Peyer's patch (tissue), 4 donors: ENCODE measurements at regions not wholly inside any gene's neighbourhood (a gene's known extent, or its start where the extent isn't known, plus 50 kb on each side); places are given as distances from the start of the nearest gene placed in this dataset.
"Not testable (repeated sequence)": the region's sequence is repeated elsewhere in the genome, so short reads cannot be mapped to it uniquely, and the experiment has no call there.

Experiments used
- DNase-seq, 3 donors: peaks; one replicate each; pipeline ENCODE4 v3.0.0-alpha.2; 2017 to 2019
- H3K27ac ChIP-seq, 4 donors: fragments of 200-600 bp; sonication (generic); one replicate each; pipeline ENCODE4 v1.5.1; 2016 to 2019
- H3K27me3 ChIP-seq, 2 donors: fragments of 200-600 bp; sonication (generic); one replicate each; pipeline ENCODE4 v1.5.1; 2019
- H3K36me3 ChIP-seq, 3 donors: fragments of 200-600 bp; sonication (generic); one replicate each; pipeline ENCODE4 v1.5.1; 2016 to 2019
- H3K4me1 ChIP-seq, 4 donors: fragments of 200-600 bp; sonication (generic); one replicate each; pipeline ENCODE4 v1.5.1; 2016 to 2019
- H3K4me3 ChIP-seq, 4 donors: fragments of 200-600 bp; sonication (generic); 1 replicate in 3 of 4; 2 replicates in 1 of 4; pipeline ENCODE4 v1.5.1; 2016 to 2019; ENCODE audit warnings: mild to moderate bottlenecking in 1 of 4
- H3K9me3 ChIP-seq, 4 donors: fragments of 200-600 bp; sonication (generic); one replicate each; pipeline ENCODE4 v1.5.1; 2016 to 2019; ENCODE audit warnings: mild to moderate bottlenecking in 1 of 4
- POLR2A ChIP-seq, 2 donors: fragments of 450-650 bp; IDR thresholded peaks; one replicate each; pipeline ENCODE4 v1.5.1; 2017; ENCODE audit warnings: antibody characterized with exemption in 2 of 2, mild to moderate bottlenecking in 2 of 2, moderate library complexity in 2 of 2
- TF ChIP-seq, protein P1 (sequence below), 6 experiments: fragments of 450-650 bp in 4 of 6; fragments of 200-600 bp in 2 of 6; sonication (generic) in 1 of 6; IDR thresholded peaks; one replicate each; pipeline ENCODE4 v1.5.1; 2017 to 2019; ENCODE audit warnings: antibody characterized with exemption in 6 of 6, mild to moderate bottlenecking in 3 of 6, moderate library complexity in 1 of 6

DNA sequence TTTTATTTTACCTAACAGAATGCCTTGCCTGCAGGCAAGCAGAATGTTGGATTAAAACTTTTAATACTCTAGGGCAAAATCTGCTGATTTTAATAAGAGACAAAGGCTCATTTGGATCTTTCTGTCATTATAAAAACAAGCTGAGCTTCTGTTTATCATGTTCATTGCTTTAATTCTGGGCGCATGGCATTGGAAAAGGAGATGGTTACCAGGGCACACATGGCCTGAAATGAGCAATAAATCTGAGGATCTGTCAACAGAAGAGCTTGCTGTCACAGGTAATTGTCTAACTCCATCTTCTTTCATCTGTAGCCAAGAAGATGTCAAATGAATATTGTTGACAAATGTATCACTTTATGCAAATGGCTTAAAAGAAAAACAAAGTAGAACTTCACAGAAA lies 439.6 kb downstream of the DOK5 start:
- no peak overlapping the region for H3K4me3 ChIP-seq
- H3K9me3 ChIP-seq: no peaks in the 10 kb centered on the region
- TF ChIP-seq, protein P1, sequence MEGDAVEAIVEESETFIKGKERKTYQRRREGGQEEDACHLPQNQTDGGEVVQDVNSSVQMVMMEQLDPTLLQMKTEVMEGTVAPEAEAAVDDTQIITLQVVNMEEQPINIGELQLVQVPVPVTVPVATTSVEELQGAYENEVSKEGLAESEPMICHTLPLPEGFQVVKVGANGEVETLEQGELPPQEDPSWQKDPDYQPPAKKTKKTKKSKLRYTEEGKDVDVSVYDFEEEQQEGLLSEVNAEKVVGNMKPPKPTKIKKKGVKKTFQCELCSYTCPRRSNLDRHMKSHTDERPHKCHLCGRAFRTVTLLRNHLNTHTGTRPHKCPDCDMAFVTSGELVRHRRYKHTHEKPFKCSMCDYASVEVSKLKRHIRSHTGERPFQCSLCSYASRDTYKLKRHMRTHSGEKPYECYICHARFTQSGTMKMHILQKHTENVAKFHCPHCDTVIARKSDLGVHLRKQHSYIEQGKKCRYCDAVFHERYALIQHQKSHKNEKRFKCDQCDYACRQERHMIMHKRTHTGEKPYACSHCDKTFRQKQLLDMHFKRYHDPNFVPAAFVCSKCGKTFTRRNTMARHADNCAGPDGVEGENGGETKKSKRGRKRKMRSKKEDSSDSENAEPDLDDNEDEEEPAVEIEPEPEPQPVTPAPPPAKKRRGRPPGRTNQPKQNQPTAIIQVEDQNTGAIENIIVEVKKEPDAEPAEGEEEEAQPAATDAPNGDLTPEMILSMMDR (IDR thresholded peaks at IDR 0.05): no peak
- no peak for TF ChIP-seq POLR2A (IDR thresholded peaks at IDR 0.05)
- no peaks in the 10 kb centered on the region for H3K4me1 ChIP-seq
- no peaks in the 10 kb centered on the region for H3K27me3 ChIP-seq
- H3K36me3 ChIP-seq: no peaks in the 10 kb centered on the region
- no peak overlapping the region for H3K27ac ChIP-seq
- DNase-seq: no peak

DNA sequence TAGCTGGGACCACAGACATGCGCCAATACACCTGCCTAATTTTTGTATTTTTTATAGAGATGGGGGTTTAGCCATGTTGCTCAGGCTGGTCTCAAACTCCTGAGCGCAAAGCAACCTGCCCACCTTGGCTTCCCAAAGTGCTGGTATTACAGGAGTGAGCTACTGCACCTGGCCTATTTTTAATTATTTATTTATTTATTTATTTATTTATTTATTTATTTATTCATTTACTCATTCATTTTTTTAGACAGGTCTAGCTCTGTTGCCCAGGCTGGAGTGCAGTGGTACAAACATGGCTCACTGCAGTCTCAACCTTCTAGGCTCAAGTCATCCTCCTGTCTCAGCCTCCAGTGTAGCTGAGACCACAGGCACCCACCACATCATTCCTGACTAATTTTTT lies 434.3 kb downstream of the DOK5 start:
- H3K4me3 ChIP-seq: no peak overlapping the region
- no peaks in the 10 kb centered on the region for H3K36me3 ChIP-seq
- no peak for DNase-seq
- H3K27me3 ChIP-seq: no peaks in the 10 kb centered on the region
- TF ChIP-seq, protein P1 (IDR thresholded peaks at IDR 0.05): no peak
- TF ChIP-seq POLR2A (IDR thresholded peaks at IDR 0.05): no peak
- H3K4me1 ChIP-seq: no peaks in the 10 kb centered on the region
- no peak overlapping the region for H3K27ac ChIP-seq
- H3K9me3 ChIP-seq: no peaks in the 10 kb centered on the region

DNA sequence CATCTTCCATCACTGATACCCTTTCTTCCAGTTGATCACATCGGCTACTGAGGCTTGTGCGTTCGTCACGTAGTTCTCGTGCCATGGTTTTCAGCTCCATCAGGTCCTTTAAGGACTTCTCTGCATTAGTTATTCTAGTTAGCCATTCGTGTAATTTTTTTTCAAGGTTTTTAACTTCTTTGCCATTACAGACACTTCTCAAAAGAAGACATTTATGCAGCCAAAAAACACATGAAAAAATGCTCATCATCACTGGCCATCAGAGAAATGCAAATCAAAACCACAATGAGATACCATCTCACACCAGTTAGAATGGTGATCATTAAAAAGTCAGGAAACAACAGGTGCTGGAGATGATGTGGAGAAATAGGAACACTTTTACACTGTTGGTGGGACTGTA lies 430.7 kb downstream of the DOK5 start:
- H3K27me3 ChIP-seq, DNase-seq, H3K4me3 ChIP-seq, H3K4me1 ChIP-seq, H3K36me3 ChIP-seq, H3K27ac ChIP-seq, H3K9me3 ChIP-seq: not testable (repeated sequence)

DNA sequence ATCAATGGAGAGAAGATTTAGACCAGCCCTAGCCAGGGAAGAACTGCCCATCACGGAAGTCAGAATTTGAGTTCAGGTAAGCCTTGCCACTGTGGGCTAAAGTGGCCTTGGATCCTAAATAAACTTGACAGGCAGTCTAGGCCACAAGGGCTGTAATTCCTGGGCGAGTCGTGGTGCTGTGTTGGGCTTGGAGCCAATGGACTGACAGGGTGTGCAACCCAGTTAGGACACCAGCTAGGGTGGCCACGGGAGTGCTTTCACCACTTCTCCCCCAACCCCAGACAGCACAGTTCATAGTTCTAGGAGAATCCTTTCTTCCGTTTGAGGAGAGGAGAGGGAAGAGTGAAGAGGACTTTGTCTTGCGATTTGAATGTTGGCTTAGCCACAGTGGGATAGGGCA lies 422.4 kb downstream of the DOK5 start:
- no peak overlapping the region for H3K27ac ChIP-seq
- DNase-seq: no peak
- H3K36me3 ChIP-seq: no peaks in the 10 kb centered on the region
- peaks cover 0 to 4% (median 0%) of the 10 kb centered on the region in 4 donors for H3K9me3 ChIP-seq
- H3K27me3 ChIP-seq: no peaks in the 10 kb centered on the region
- no peaks in the 10 kb centered on the region for H3K4me1 ChIP-seq
- H3K4me3 ChIP-seq: no peak overlapping the region
- TF ChIP-seq, protein P1 (IDR thresholded peaks at IDR 0.05): no peak
- no peak for TF ChIP-seq POLR2A (IDR thresholded peaks at IDR 0.05)

DNA sequence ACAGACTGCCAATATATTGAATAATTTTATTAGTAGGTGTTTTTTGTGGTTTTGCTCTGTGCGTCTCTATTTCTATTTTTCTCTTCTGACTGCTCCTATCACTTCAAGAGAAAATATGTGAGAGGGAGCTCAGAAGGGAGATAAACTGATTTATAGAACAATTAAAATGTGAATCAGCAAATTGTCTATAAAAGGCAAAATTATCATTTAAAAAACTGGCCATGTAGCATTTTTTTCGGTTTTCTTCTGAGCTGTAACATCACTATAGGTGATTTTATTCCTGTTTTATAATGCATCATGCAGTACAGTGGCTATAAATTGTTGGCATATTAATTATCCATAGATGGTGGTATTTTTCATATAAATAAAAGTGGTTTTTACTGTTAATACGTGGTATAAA lies 416.5 kb downstream of the DOK5 start:
- H3K27ac ChIP-seq: no peak overlapping the region
- no peak for TF ChIP-seq POLR2A (IDR thresholded peaks at IDR 0.05)
- TF ChIP-seq, protein P1 (IDR thresholded peaks at IDR 0.05): no peak
- no peak for DNase-seq
- H3K4me1 ChIP-seq: no peaks in the 10 kb centered on the region
- H3K9me3 ChIP-seq: no peaks in the 10 kb centered on the region
- no peaks in the 10 kb centered on the region for H3K36me3 ChIP-seq
- H3K27me3 ChIP-seq: no peaks in the 10 kb centered on the region
- no peak overlapping the region for H3K4me3 ChIP-seq

DNA sequence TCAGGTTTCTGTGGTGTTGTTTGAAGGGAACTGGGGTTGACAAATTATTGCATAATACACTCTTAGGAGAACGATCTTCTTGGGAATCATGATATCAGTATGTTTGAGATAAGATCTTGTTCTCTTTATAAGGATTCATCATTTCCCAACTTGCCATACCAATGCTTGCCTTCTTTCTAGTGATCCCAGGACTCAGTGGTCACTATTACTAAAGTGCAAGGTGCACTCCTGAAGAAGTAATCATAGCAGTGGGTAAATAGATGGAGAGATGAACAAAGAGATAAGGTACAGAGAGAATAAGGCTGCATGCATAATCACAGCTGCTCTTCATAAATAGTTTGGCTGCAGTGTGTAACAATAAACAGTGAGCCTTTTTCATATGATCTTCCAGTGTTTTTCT lies 404.0 kb downstream of the DOK5 start:
- Histone ChIP-seq H3K4me3 (no peak overlapping the region), H3K27me3 (no peaks in the 10 kb centered on the region), H3K36me3 (no peaks in the 10 kb centered on the region), H3K27ac (no peak overlapping the region), H3K9me3 (no peaks in the 10 kb centered on the region), H3K4me1 (no peaks in the 10 kb centered on the region)
- no peak for DNase-seq
- TF ChIP-seq POLR2A (IDR thresholded peaks at IDR 0.05): no peak

DNA sequence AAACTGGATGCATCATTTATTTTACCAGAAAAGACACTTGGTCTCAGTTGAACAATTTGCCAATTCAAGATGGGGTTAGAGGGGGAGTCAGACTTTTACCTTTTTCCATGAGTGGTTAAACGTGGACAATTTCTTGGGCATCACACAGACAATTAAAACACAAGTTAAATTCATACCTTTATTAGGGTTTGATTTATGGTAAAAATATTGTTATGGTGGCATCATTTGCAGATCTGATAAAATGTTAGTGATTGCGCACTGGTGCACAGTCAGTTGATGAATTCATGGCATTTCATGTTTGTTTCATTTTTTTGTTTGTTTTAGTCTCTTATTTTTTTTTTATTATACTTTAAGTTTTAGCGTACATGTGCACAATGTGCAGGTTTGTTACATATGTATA lies 399.9 kb downstream of the DOK5 start:
- peaks cover 0 to 2% (median 0%) of the 10 kb centered on the region in 3 donors for H3K36me3 ChIP-seq
- no peak for DNase-seq
- H3K27me3 ChIP-seq: no peaks in the 10 kb centered on the region
- TF ChIP-seq POLR2A (IDR thresholded peaks at IDR 0.05): no peak
- H3K4me3 ChIP-seq: no peak overlapping the region
- no peak overlapping the region for H3K27ac ChIP-seq
- H3K4me1 ChIP-seq: no peaks in the 10 kb centered on the region
- H3K9me3 ChIP-seq: no peaks in the 10 kb centered on the region
